ENCODE measurements at regions not wholly inside any gene's neighbourhood (a gene's known extent, or its start where the extent isn't known, plus 50 kb on each side); places are given as distances from the start of the nearest gene placed in this dataset.

- Histone ChIP-seq H3K27me3 (ENCODE audit: control insufficient read depth in 1 of 2, insufficient read depth in 2 of 2, low read length in 2 of 2) (no peaks in the 10 kb centered on the region), H3K9me3 (ENCODE audit: control insufficient read depth in 1 of 2, insufficient read depth in 1 of 2, low read length in 2 of 2) (no peaks in the 10 kb centered on the region), H3K4me1 (ENCODE audit: insufficient read depth, low read length) (peaks cover 15% of the 10 kb centered on the region), H3K36me3 (ENCODE audit: insufficient read depth, low read length) (no peaks in the 10 kb centered on the region), H3K27ac (ENCODE audit: low read depth in 1 of 2, low read length in 2 of 2) (no peak overlapping the region), H3K4me3 (ENCODE audit: low read length) (no peak overlapping the region)
- POLR2A ChIA-PET, result interaction anchor here (0.8 to 5.0 kb wide), 4 partner anchors 8 to 30 kb away, joined by 3 to 42 read pairs (median 4); no protein-coding TSS in a partner anchor
- DNase-seq (peak in 3 of 14 experiments; percentile 32 to 43 (median 35)), ATAC-seq (ENCODE audit: poor library complexity) (no peak)
- Mint-ChIP-seq H3K27me3 (no peaks in the 10 kb centered on the region), H3K9me3 (no peaks in the 10 kb centered on the region), H3K36me3 (ENCODE audit: low read depth) (no peaks in the 10 kb centered on the region), H3K27ac (peak overlapping the region; percentile 34), H3K4me1 (ENCODE audit: low read depth) (peaks cover 54% of the 10 kb centered on the region), H3K4me3 (no peak overlapping the region)
- CTCF ChIA-PET, result interaction anchor here (1.2 to 4.9 kb wide), 2 partner anchors 17 to 41 kb away, joined by 3 to 28 read pairs; no protein-coding TSS in a partner anchor
- intact Hi-C loops (cut with DNase I, micrococcal nuclease), result no loop called here
- TF ChIP-seq CTCF (IDR thresholded peaks at IDR 0.05), result no peak
These were observed 54.7 kb upstream of the PRDM8 start for GRCh38 chr4:80142394-80143306.

- H3K4me3 ChIP-seq (ENCODE audit: low read length), result no peak overlapping the region
- H3K36me3 ChIP-seq (ENCODE audit: insufficient read depth, low read length), result no peaks in the 10 kb centered on the region
- POLR2A ChIA-PET, result interaction anchor here (1.1 to 5.0 kb wide), 5 partner anchors 13 to 41 kb away, joined by 3 to 42 read pairs (median 33); no protein-coding TSS in a partner anchor
- ATAC-seq (ENCODE audit: poor library complexity) (no peak), DNase-seq (no peak)
- Mint-ChIP-seq H3K27ac (peak overlapping the region; percentile 54), H3K4me1 (ENCODE audit: low read depth) (peaks cover 58% of the 10 kb centered on the region), H3K36me3 (ENCODE audit: low read depth) (no peaks in the 10 kb centered on the region), H3K27me3 (no peaks in the 10 kb centered on the region), H3K9me3 (no peaks in the 10 kb centered on the region), H3K4me3 (no peak overlapping the region)
- CTCF ChIA-PET, result interaction anchor here (1.3 to 4.9 kb wide), 2 partner anchors 10 to 43 kb away, joined by 3 to 28 read pairs; no protein-coding TSS in a partner anchor
- peaks cover 15% of the 10 kb centered on the region for H3K4me1 ChIP-seq (ENCODE audit: insufficient read depth, low read length)
- H3K9me3 ChIP-seq (ENCODE audit: control insufficient read depth in 1 of 2, insufficient read depth in 1 of 2, low read length in 2 of 2), result no peaks in the 10 kb centered on the region
- no peak overlapping the region for H3K27ac ChIP-seq (ENCODE audit: low read depth in 1 of 2, low read length in 2 of 2)
- TF ChIP-seq CTCF (IDR thresholded peaks at IDR 0.05), result no peak
- H3K27me3 ChIP-seq (ENCODE audit: control insufficient read depth in 1 of 2, insufficient read depth in 2 of 2, low read length in 2 of 2), result no peaks in the 10 kb centered on the region
- intact Hi-C loops (cut with DNase I, micrococcal nuclease), result no loop called here
These were observed 55.8 kb upstream of the PRDM8 start for GRCh38 chr4:80141543-80141942.

GRCh38 chr4:80140194-80140593 is 57.1 kb upstream of the PRDM8 start:
- no peaks in the 10 kb centered on the region for H3K27me3 ChIP-seq (ENCODE audit: control insufficient read depth in 1 of 2, insufficient read depth in 2 of 2, low read length in 2 of 2)
- TF ChIP-seq CTCF (IDR thresholded peaks at IDR 0.05), result no peak
- CTCF ChIA-PET, result interaction anchor here (1.6 to 4.9 kb wide), 4 partner anchors 15 to 62 kb away, joined by 5 to 28 read pairs (median 7); no protein-coding TSS in a partner anchor
- intact Hi-C loops (cut with DNase I, micrococcal nuclease), result no loop called here
- DNase-seq (peak in 1 of 14 experiments; percentile 17), ATAC-seq (ENCODE audit: poor library complexity) (no peak)
- H3K36me3 Mint-ChIP-seq (ENCODE audit: low read depth), result no peaks in the 10 kb centered on the region
- no peaks in the 10 kb centered on the region for H3K9me3 ChIP-seq (ENCODE audit: control insufficient read depth in 1 of 2, insufficient read depth in 1 of 2, low read length in 2 of 2)
- no peak overlapping the region for H3K4me3 ChIP-seq (ENCODE audit: low read length)
- POLR2A ChIA-PET, result interaction anchor here (0.9 to 5.0 kb wide), 9 partner anchors 14 to 67 kb away, joined by 3 to 42 read pairs (median 7); partner anchors contain the start of gene ANTXR2
- H3K27ac Mint-ChIP-seq, result peak overlapping the region; percentile 73
- H3K36me3 ChIP-seq (ENCODE audit: insufficient read depth, low read length), result no peaks in the 10 kb centered on the region
- H3K9me3 Mint-ChIP-seq, result no peaks in the 10 kb centered on the region
- no peak overlapping the region for H3K27ac ChIP-seq (ENCODE audit: low read depth in 1 of 2, low read length in 2 of 2)
- H3K4me1 ChIP-seq (ENCODE audit: insufficient read depth, low read length), result peaks cover 15% of the 10 kb centered on the region
- no peaks in the 10 kb centered on the region for H3K27me3 Mint-ChIP-seq
- H3K4me3 Mint-ChIP-seq, result no peak overlapping the region
- peaks cover 58% of the 10 kb centered on the region for H3K4me1 Mint-ChIP-seq (ENCODE audit: low read depth)

All from CD4-positive, alpha-beta T cell (primary cell).